HepG2 (cell line): ENCODE measurements at regions not wholly inside any gene's neighbourhood (a gene's known extent, or its start where the extent isn't known, plus 50 kb on each side); places are given as distances from the start of the nearest gene placed in this dataset.

ENCODE experiments used
- ESRRA ChIP-seq: sonication (generic); formaldehyde crosslinking; IDR thresholded peaks from 2 replicates; pipeline ENCODE4 v1.5.1; 2020; ENCODE audit warnings: mild to moderate bottlenecking, low read depth, missing genetic modification reagents
- HCFC1 ChIP-seq: fragments of 150-350 bp; IDR thresholded peaks from 2 replicates; pipeline ENCODE4 v1.6.1; 2014; ENCODE audit warnings: low read depth, low read length
- TOE1 ChIP-seq: sonication (generic); formaldehyde crosslinking; IDR thresholded peaks from 2 replicates; pipeline ENCODE4 v1.4.0; 2020; ENCODE audit warnings: mild to moderate bottlenecking, missing genetic modification reagents

DNA sequence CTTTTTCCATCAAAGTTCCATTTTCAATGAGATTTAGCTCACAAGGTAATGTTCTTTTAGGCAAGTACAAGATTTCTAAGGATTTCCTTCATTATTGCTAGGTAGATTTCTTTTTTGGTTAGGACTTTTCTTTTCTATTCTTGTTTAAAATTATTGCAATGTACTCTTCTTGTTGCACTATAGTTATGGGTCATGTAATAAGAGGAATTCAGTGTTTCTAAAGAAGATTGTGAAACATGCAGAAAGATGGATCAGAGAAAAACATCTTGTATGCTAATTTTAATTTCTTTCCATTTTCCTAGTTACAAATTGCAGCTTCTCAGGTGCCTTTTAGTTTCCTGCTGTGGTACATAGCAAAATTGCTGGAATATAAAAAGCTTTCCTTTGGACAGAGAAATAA, 56.1 kb downstream of the BTG1 start:
- TF ChIP-seq HCFC1 (no peak), TOE1 (CRISPR knock-in tag) (no peak), ESRRA (CRISPR knock-in tag) (no peak)
